Tibial nerve (tissue), 4 donors: ENCODE measurements at regions not wholly inside any gene's neighbourhood (a gene's known extent, or its start where the extent isn't known, plus 50 kb on each side); places are given as distances from the start of the nearest gene placed in this dataset.

Experiments used
- CTCF ChIP-seq, 5 experiments: fragments of 200-600 bp in 3 of 5; fragments of 450-650 bp in 2 of 5; sonication (generic) in 3 of 5; IDR thresholded peaks; one replicate each; pipeline ENCODE4 v1.5.1; 2016 to 2019; ENCODE audit warnings: antibody characterized with exemption in 5 of 5, mild to moderate bottlenecking in 3 of 5, moderate library complexity in 2 of 5
- EP300 ChIP-seq, 2 donors: sonication (generic); formaldehyde crosslinking; IDR thresholded peaks; one replicate each; pipeline ENCODE4 v1.6.1; 2017; ENCODE audit warnings: antibody characterized with exemption in 2 of 2, mild to moderate bottlenecking in 1 of 2
- POLR2A ChIP-seq, 2 donors: fragments of 450-650 bp; IDR thresholded peaks; one replicate each; pipeline ENCODE4 v1.6.1; 2017; ENCODE audit warnings: antibody characterized with exemption in 2 of 2, mild to moderate bottlenecking in 2 of 2, moderate library complexity in 2 of 2

DNA sequence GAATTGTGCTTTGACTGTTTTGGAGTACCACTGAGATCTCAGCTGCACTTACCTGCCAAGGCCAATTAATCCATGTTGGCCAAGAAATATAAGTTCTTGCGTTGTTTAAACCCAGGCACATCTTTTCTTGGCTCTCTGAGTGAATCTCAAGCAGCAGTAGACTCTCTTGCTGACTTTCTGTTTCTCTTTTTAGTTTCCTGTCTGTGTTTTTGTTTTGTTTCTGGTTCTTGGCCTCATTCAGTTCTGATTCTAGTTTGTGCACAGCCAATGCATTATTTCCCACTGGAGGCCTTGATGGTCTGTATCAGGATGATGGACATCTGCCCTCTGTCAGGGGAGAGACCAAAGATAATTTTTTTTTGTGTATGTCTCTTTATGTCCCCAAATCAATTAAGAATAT is 379.4 kb downstream of the CDH2 start:
- TF ChIP-seq POLR2A (IDR thresholded peaks at IDR 0.05) (no peak), CTCF (IDR thresholded peaks at IDR 0.05) (no peak), EP300 (IDR thresholded peaks at IDR 0.05) (no peak)
